SK-N-SH (cell line): ENCODE measurements at regions not wholly inside any gene's neighbourhood (a gene's known extent, or its start where the extent isn't known, plus 50 kb on each side); places are given as distances from the start of the nearest gene placed in this dataset.

Experiments used
- CTCF ChIA-PET: fragments of 300-600, 350-600 bp; formaldehyde crosslinking; extraction: SDS; loops from one replicate; lab custom pipeline; 2021; lab: Yijun Ruan, JAX
- POLR2A ChIA-PET: fragments of 350-600 bp; sonication (Branson Sonifier 250); formaldehyde crosslinking; extraction: SDS; loops from one replicate; lab custom pipeline; 2020; ENCODE audit warnings: antibody characterized with exemption, inconsistent platforms; lab: Yijun Ruan, JAX
- DNase-seq: peaks from one replicate; pipeline ENCODE4 v3.0.0; 2012
- H2AFZ ChIP-seq: fragments of 200-600 bp; sonication (generic); 2 replicates; pipeline ENCODE4 v1.8.1; 2016; ENCODE audit warnings: antibody characterized with exemption, mild to moderate bottlenecking, low read depth
- H3F3A ChIP-seq: fragments of 200-600 bp; sonication (generic); replicated peaks from 2 replicates; pipeline ENCODE3; 2016; ENCODE audit warnings: antibody characterized with exemption, mild to moderate bottlenecking; ENCODE audit not compliant: insufficient read depth
- H3K27ac ChIP-seq, 2 experiments: fragments of 200-500 bp in 1 of 2; fragments of 200-600 bp in 1 of 2; sonication (Bioruptor generic) in 1 of 2; sonication (generic), shearing (Covaris generic) in 1 of 2; 2 replicates each; pipeline versions ENCODE4 v1.5.1 to v1.6.1; 2014 to 2016; ENCODE audit warnings: low read depth in 2 of 2, inconsistent platforms in 1 of 2, low read length in 1 of 2, mild to moderate bottlenecking in 1 of 2, mixed read lengths in 1 of 2
- H3K27me3 ChIP-seq: fragments of 200-600 bp; sonication (generic), shearing (Covaris generic); 2 replicates; pipeline ENCODE4 v1.6.1; 2016; ENCODE audit warnings: mixed run types; ENCODE audit not compliant: insufficient read depth
- H3K36me3 ChIP-seq, 2 experiments: fragments of 200-500 bp in 1 of 2; fragments of 200-600 bp in 1 of 2; sonication (Bioruptor generic) in 1 of 2; sonication (generic) in 1 of 2; replicated peaks in 1 of 2; 2 replicates each; pipeline versions ENCODE3 to v1.5.1; 2014 to 2016; ENCODE audit warnings: low read length in 1 of 2, mild to moderate bottlenecking in 1 of 2; ENCODE audit not compliant: insufficient read depth in 2 of 2, control insufficient read depth in 1 of 2
- H3K4me1 ChIP-seq, 2 experiments: fragments of 200-500 bp in 1 of 2; fragments of 200-600 bp in 1 of 2; sonication (Bioruptor generic) in 1 of 2; sonication (generic), shearing (Covaris generic) in 1 of 2; 2 replicates each; pipeline versions ENCODE4 v1.5.1 to v1.6.1; 2014 to 2016; ENCODE audit warnings: low read depth in 1 of 2, low read length in 1 of 2, mixed run types in 1 of 2; ENCODE audit not compliant: insufficient read depth in 2 of 2, control insufficient read depth in 1 of 2
- H3K4me2 ChIP-seq: fragments of 200-600 bp; sonication (generic), shearing (Covaris generic); 2 replicates; pipeline ENCODE4 v1.6.1; 2017; ENCODE audit warnings: mixed run types
- H3K4me3 ChIP-seq, 2 experiments: fragments of 200-500 bp in 1 of 2; fragments of 200-600 bp in 1 of 2; sonication (Bioruptor generic) in 1 of 2; sonication (generic), shearing (Covaris generic) in 1 of 2; 2 replicates each; pipeline versions ENCODE4 v1.5.1 to v1.8.1; 2014 to 2016; ENCODE audit warnings: low read depth in 2 of 2, inconsistent platforms in 1 of 2, low read length in 1 of 2, mild to moderate bottlenecking in 1 of 2, mixed read lengths in 1 of 2, moderate library complexity in 1 of 2
- H3K79me2 ChIP-seq: fragments of 200-600 bp; sonication (generic); 2 replicates; pipeline ENCODE4 v1.8.1; 2017; ENCODE audit warnings: mild to moderate bottlenecking; ENCODE audit not compliant: insufficient read depth
- H3K9ac ChIP-seq: fragments of 200-600 bp; sonication (generic); 2 replicates; pipeline ENCODE4 v1.6.1; 2017; ENCODE audit warnings: mixed run types
- H3K9me2 ChIP-seq: fragments of 200-600 bp; sonication (generic); 2 replicates; pipeline ENCODE4 v1.6.1; 2017; ENCODE audit warnings: mixed run types
- H3K9me3 ChIP-seq: fragments of 200-600 bp; sonication (generic); 2 replicates; pipeline ENCODE4 v1.6.1; 2017; ENCODE audit warnings: mixed run types, mild to moderate bottlenecking, moderate library complexity
- H4K20me1 ChIP-seq: fragments of 200-600 bp; sonication (generic); 2 replicates; pipeline ENCODE4 v1.6.1; 2017; ENCODE audit warnings: mild to moderate bottlenecking, mixed run types; ENCODE audit not compliant: insufficient read depth
- CHD2 ChIP-seq: fragments of 150-350 bp; IDR thresholded peaks from 2 replicates; pipeline ENCODE4 v1.6.1; 2018; ENCODE audit warnings: low read length; ENCODE audit not compliant: partially characterized antibody
- FOXJ3 ChIP-seq: sonication (generic); formaldehyde crosslinking; IDR thresholded peaks from 2 replicates; pipeline ENCODE4 v1.5.1; 2020; ENCODE audit warnings: mild to moderate bottlenecking, missing genetic modification reagents
- GABPA ChIP-seq: IDR thresholded peaks from 2 replicates; pipeline ENCODE4 v1.4.0; 2012; ENCODE audit warnings: low read depth, mild to moderate bottlenecking
- GATA2 ChIP-seq: sonication (generic); formaldehyde crosslinking; IDR thresholded peaks from 2 replicates; pipeline ENCODE4 v1.5.0; 2020; ENCODE audit warnings: mild to moderate bottlenecking, missing genetic modification reagents
- MEF2A ChIP-seq: IDR thresholded peaks from 2 replicates; pipeline ENCODE4 v1.4.0; 2012; ENCODE audit warnings: low read depth, borderline replicate concordance
- NRF1 ChIP-seq: IDR thresholded peaks from 2 replicates; pipeline ENCODE4 v1.6.1; 2012; ENCODE audit warnings: low read depth, mild to moderate bottlenecking, low read length
- RAD21 ChIP-seq: IDR thresholded peaks from 2 replicates; pipeline ENCODE4 v1.6.1; 2012; ENCODE audit warnings: mild to moderate bottlenecking, low read length
- RCOR1 ChIP-seq: fragments of 150-350 bp; IDR thresholded peaks from 2 replicates; pipeline ENCODE4 v1.6.1; 2017; ENCODE audit warnings: antibody characterized with exemption, low read length
- RXRA ChIP-seq: IDR thresholded peaks from 2 replicates; pipeline ENCODE4 v1.4.0; 2012; ENCODE audit warnings: low read depth, mild to moderate bottlenecking, borderline replicate concordance
- TAF1 ChIP-seq: IDR thresholded peaks from 2 replicates; pipeline ENCODE4 v1.6.1; 2012; ENCODE audit warnings: low read depth, mild to moderate bottlenecking, low read length, moderate library complexity, borderline replicate concordance
- TCF12 ChIP-seq: IDR thresholded peaks from 2 replicates; pipeline ENCODE4 v1.4.0; 2012
- TEAD4 ChIP-seq: IDR thresholded peaks from 2 replicates; pipeline ENCODE4 v1.4.0; 2012; ENCODE audit warnings: mild to moderate bottlenecking, borderline replicate concordance; ENCODE audit not compliant: insufficient read depth
- WGBS: methylation state at CpG from one replicate; pipeline ENCODE4 v1.1.6; 2017; ENCODE audit warnings: low lambda C conversion rate; 5-methylcytosine and 5-hydroxymethylcytosine counted together
- TF ChIP-seq, protein P1 (sequence below): fragments of 150-350 bp; IDR thresholded peaks from 2 replicates; pipeline ENCODE4 v1.6.1; 2017; ENCODE audit warnings: antibody characterized with exemption, low read length, low read depth, borderline replicate concordance
- TF ChIP-seq, protein P2 (sequence below): IDR thresholded peaks from 2 replicates; pipeline ENCODE4; 2012
- TF ChIP-seq, protein P3 (sequence below): IDR thresholded peaks from 2 replicates; pipeline ENCODE4 v1.4.0; 2012; ENCODE audit warnings: low read depth, borderline replicate concordance
- TF ChIP-seq, protein P4 (sequence below): IDR thresholded peaks from 2 replicates; pipeline ENCODE4 v1.4.0; 2012; ENCODE audit warnings: low read depth

DNA sequence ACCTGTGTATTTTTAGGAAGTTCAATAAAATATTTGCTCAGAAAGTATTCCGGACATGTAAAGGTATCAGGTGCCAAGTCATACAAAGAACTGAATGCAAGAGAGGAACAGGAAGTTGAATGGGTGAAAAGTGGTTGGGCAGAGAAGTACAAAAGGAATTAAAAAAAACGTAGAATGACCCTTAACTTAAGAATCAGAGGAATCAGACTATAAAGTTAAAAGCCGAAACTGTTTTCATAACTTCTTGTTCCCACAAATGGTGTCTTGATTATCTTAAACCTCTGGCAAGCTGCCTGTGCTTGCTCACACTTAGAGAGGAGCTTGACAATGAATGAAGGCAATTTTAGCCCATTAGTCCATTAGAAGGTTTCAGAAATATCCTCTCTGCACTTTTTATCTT, 81.6 kb upstream of the HHIP start (continued):
- TF ChIP-seq, protein P1, sequence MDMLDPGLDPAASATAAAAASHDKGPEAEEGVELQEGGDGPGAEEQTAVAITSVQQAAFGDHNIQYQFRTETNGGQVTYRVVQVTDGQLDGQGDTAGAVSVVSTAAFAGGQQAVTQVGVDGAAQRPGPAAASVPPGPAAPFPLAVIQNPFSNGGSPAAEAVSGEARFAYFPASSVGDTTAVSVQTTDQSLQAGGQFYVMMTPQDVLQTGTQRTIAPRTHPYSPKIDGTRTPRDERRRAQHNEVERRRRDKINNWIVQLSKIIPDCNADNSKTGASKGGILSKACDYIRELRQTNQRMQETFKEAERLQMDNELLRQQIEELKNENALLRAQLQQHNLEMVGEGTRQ = no peak
- no peak for TF ChIP-seq RAD21

DNA sequence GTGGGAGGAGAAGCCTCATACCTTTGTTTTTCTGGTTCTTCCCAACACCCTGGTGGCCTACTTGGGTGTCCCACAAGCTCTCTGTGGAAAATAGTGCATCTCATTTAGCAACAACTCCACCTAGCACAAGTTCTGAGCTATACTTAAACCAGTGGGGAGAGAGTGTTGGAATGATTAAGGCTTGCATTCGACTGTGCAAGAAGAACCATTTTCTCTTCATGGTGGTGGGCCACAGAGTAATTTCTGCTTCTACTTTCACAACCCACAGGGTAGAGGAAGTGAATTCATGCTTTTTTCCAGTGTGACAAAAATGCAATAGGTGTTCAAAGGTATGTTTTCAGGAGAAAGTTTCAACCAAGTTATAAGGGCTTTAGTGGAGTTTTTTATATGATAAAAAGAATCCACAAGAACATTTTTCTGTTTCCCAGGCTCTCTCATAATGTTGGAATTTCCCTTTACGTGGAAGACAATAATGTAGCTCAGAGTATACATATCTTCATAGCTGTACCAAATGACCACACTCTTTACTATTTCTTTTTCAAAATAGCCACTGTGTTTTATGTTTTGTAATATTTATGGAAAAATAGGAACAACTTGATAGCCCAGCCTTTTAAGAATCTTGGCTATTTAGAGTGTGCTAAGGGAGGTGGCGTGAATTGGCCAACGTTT, 80.3 kb upstream of the HHIP start:
- WGBS = 46% methylated on average over 4 of the region's 4 CpGs

More for the DNA sequence above, 80.3 kb upstream of the HHIP start:
- no peaks in the 10 kb centered on the region for H3K79me2 ChIP-seq
- ChIA-PET POLR2A (no interaction called here), CTCF (no interaction called here)
- peak overlapping the region in 1 of 2 experiments; percentile 56; a peak in 2 of 4 replicates for H3K27ac ChIP-seq
- H3F3A ChIP-seq = no peaks in the 10 kb centered on the region
- H4K20me1 ChIP-seq = no peaks in the 10 kb centered on the region
- H3K4me1 ChIP-seq = peaks cover 4 to 5% of the 10 kb centered on the region in 2 experiments; a peak in 1 of 4 replicates
- H2AFZ ChIP-seq = peak overlapping the region; percentile 76; the same call in 1 of the 2 replicates
- DNase-seq = no peak
- H3K9me3 ChIP-seq = no peaks in the 10 kb centered on the region
- no peaks in the 10 kb centered on the region for H3K9me2 ChIP-seq
- H3K27me3 ChIP-seq = no peaks in the 10 kb centered on the region
- no peak overlapping the region for H3K4me3 ChIP-seq
- peak overlapping the region; percentile 25; the same call in 1 of the 2 replicates for H3K9ac ChIP-seq
- peak overlapping the region; percentile 37; the same call in 1 of the 2 replicates for H3K4me2 ChIP-seq
- no peaks in the 10 kb centered on the region for H3K36me3 ChIP-seq
- no peak for TF ChIP-seq TEAD4
- no peak for TF ChIP-seq TAF1
- TF ChIP-seq, protein P2, sequence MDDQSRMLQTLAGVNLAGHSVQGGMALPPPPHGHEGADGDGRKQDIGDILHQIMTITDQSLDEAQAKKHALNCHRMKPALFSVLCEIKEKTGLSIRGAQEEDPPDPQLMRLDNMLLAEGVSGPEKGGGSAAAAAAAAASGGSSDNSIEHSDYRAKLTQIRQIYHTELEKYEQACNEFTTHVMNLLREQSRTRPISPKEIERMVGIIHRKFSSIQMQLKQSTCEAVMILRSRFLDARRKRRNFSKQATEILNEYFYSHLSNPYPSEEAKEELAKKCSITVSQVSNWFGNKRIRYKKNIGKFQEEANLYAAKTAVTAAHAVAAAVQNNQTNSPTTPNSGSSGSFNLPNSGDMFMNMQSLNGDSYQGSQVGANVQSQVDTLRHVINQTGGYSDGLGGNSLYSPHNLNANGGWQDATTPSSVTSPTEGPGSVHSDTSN = no peak
- TF ChIP-seq, protein P3, sequence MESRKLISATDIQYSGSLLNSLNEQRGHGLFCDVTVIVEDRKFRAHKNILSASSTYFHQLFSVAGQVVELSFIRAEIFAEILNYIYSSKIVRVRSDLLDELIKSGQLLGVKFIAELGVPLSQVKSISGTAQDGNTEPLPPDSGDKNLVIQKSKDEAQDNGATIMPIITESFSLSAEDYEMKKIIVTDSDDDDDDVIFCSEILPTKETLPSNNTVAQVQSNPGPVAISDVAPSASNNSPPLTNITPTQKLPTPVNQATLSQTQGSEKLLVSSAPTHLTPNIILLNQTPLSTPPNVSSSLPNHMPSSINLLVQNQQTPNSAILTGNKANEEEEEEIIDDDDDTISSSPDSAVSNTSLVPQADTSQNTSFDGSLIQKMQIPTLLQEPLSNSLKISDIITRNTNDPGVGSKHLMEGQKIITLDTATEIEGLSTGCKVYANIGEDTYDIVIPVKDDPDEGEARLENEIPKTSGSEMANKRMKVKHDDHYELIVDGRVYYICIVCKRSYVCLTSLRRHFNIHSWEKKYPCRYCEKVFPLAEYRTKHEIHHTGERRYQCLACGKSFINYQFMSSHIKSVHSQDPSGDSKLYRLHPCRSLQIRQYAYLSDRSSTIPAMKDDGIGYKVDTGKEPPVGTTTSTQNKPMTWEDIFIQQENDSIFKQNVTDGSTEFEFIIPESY = no peak
- no peak for TF ChIP-seq CHD2
- TF ChIP-seq, protein P4, sequence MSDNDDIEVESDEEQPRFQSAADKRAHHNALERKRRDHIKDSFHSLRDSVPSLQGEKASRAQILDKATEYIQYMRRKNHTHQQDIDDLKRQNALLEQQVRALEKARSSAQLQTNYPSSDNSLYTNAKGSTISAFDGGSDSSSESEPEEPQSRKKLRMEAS = no peak
- no peak for TF ChIP-seq NRF1
- no peak for TF ChIP-seq GATA2 (CRISPR knock-in tag)
- no peak for TF ChIP-seq RCOR1
- no peak for TF ChIP-seq TCF12
- no peak for TF ChIP-seq MEF2A
- no peak for TF ChIP-seq FOXJ3 (CRISPR knock-in tag)
- no peak for TF ChIP-seq RXRA
- no peak for TF ChIP-seq GABPA
